Testis (tissue), 2 donors: ENCODE measurements at regions not wholly inside any gene's neighbourhood (a gene's known extent, or its start where the extent isn't known, plus 50 kb on each side); places are given as distances from the start of the nearest gene placed in this dataset.

ENCODE experiments used
- DNase-seq: peaks from one replicate; pipeline ENCODE4 v3.0.0-alpha.2; 2019
- H3K27ac ChIP-seq, 2 donors: fragments of 200-600 bp; sonication (generic); one replicate each; pipeline ENCODE4 v1.5.1; 2019
- H3K27me3 ChIP-seq: fragments of 200-600 bp; sonication (generic); one replicate; pipeline ENCODE4 v1.5.1; 2019
- H3K36me3 ChIP-seq: fragments of 200-600 bp; sonication (generic); one replicate; pipeline ENCODE4 v1.5.1; 2017; ENCODE audit warnings: low read depth; ENCODE audit errors: missing control alignments
- H3K4me1 ChIP-seq: fragments of 200-600 bp; sonication (generic); one replicate; pipeline ENCODE4 v1.5.1; 2019
- H3K4me3 ChIP-seq, 2 donors: fragments of 200-600 bp; sonication (generic); one replicate each; pipeline ENCODE4 v1.5.1; 2017 to 2019
- H3K9me3 ChIP-seq: fragments of 200-600 bp; sonication (generic); one replicate; pipeline ENCODE4 v1.5.1; 2017
- POLR2A ChIP-seq: fragments of 450-650 bp; IDR thresholded peaks from one replicate; pipeline ENCODE4 v1.6.1; 2017; ENCODE audit warnings: antibody characterized with exemption, mild to moderate bottlenecking, moderate library complexity
- WGBS, 2 donors: methylation state at CpG; one replicate each; pipeline ENCODE4 v1.1.5; 2018; 5-methylcytosine and 5-hydroxymethylcytosine counted together
- intact Hi-C: fragments of 100-400 bp; cut with DNase I; formaldehyde crosslinking; loops from one replicate; pipeline ENCODE4 v1.15.1; 2023; ENCODE audit warnings: low total_unique reads
- TF ChIP-seq, protein P1 (sequence below), 3 experiments: fragments of 450-650 bp in 2 of 3; fragments of 200-600 bp in 1 of 3; sonication (generic) in 1 of 3; IDR thresholded peaks; one replicate each; pipeline ENCODE4 v1.5.1; 2016 to 2019; ENCODE audit warnings: antibody characterized with exemption in 3 of 3, mild to moderate bottlenecking in 2 of 3, moderate library complexity in 1 of 3

DNA sequence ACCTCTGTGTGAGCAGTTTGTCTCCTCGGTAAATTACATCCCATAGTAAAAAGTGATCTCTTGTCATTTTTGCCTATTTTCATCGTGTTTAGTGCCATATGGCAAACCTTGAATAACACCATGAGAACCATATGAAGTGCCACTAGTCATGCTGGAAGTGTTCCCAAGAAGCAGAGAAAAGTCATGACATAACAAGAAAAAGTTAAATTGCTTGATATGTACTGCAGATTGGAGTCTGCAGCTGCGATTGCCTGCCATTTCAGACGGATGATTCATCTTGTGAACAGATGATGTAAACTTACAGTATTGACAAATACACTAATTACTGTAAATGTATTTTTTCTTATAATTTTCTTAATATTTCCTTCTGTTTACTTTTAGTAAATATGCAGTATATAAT is 846.7 kb downstream of the BCL11A start:
- H3K27ac ChIP-seq = no peak overlapping the region
- intact Hi-C loops = no loop called here
- no peak overlapping the region for H3K4me3 ChIP-seq
- TF ChIP-seq, protein P1, sequence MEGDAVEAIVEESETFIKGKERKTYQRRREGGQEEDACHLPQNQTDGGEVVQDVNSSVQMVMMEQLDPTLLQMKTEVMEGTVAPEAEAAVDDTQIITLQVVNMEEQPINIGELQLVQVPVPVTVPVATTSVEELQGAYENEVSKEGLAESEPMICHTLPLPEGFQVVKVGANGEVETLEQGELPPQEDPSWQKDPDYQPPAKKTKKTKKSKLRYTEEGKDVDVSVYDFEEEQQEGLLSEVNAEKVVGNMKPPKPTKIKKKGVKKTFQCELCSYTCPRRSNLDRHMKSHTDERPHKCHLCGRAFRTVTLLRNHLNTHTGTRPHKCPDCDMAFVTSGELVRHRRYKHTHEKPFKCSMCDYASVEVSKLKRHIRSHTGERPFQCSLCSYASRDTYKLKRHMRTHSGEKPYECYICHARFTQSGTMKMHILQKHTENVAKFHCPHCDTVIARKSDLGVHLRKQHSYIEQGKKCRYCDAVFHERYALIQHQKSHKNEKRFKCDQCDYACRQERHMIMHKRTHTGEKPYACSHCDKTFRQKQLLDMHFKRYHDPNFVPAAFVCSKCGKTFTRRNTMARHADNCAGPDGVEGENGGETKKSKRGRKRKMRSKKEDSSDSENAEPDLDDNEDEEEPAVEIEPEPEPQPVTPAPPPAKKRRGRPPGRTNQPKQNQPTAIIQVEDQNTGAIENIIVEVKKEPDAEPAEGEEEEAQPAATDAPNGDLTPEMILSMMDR (IDR thresholded peaks at IDR 0.05) = no peak
- no peak for TF ChIP-seq POLR2A
- 90 to 93% methylated on average over 4 of the region's 4 CpGs for WGBS, 2 donors
- no peaks in the 10 kb centered on the region for H3K36me3 ChIP-seq
- no peak for DNase-seq
- no peaks in the 10 kb centered on the region for H3K4me1 ChIP-seq
- H3K9me3 ChIP-seq = no peaks in the 10 kb centered on the region
- no peaks in the 10 kb centered on the region for H3K27me3 ChIP-seq

DNA sequence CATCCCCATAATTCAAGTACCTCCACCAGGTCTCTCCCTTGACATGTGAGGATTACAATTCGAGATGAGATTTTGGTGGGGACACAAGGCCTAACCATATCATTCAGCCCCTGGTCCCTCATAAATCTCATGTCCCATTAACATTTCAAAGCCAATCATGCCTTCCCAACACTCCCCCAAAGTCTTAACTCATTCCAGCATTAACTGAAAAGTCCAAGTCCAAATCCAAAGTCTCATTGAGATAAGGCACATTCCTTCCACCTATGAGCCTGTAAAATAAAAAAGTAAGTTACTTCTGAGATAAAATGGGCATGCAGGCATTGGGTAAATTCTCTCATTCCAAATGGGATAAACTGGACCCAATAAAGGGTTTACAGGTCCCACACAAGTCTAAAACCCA is 849.7 kb downstream of the BCL11A start:
- Histone ChIP-seq H3K4me1 (no peaks in the 10 kb centered on the region), H3K27ac (no peak overlapping the region), H3K9me3 (no peaks in the 10 kb centered on the region), H3K36me3 (no peaks in the 10 kb centered on the region), H3K27me3 (no peaks in the 10 kb centered on the region), H3K4me3 (no peak overlapping the region)
- DNase-seq = no peak
- intact Hi-C loops = no loop called here
- TF ChIP-seq, protein P1 (IDR thresholded peaks at IDR 0.05) = no peak
- WGBS, 2 donors = 41 to 71% methylated on average over 1 of the region's 1 CpG

GRCh38 chr2:59702026-59702425 is 851.4 kb downstream of the BCL11A start:
- DNase-seq = no peak
- 82 to 90% methylated on average over 1 of the region's 1 CpG for WGBS, 2 donors
- TF ChIP-seq, protein P1 (IDR thresholded peaks at IDR 0.05) = no peak
- TF ChIP-seq POLR2A = no peak
- H3K4me1 ChIP-seq = no peaks in the 10 kb centered on the region
- H3K27ac ChIP-seq = no peak overlapping the region
- H3K4me3 ChIP-seq = no peak overlapping the region
- no peaks in the 10 kb centered on the region for H3K27me3 ChIP-seq
- H3K36me3 ChIP-seq = no peaks in the 10 kb centered on the region
- no peaks in the 10 kb centered on the region for H3K9me3 ChIP-seq
- intact Hi-C loops = no loop called here

DNA sequence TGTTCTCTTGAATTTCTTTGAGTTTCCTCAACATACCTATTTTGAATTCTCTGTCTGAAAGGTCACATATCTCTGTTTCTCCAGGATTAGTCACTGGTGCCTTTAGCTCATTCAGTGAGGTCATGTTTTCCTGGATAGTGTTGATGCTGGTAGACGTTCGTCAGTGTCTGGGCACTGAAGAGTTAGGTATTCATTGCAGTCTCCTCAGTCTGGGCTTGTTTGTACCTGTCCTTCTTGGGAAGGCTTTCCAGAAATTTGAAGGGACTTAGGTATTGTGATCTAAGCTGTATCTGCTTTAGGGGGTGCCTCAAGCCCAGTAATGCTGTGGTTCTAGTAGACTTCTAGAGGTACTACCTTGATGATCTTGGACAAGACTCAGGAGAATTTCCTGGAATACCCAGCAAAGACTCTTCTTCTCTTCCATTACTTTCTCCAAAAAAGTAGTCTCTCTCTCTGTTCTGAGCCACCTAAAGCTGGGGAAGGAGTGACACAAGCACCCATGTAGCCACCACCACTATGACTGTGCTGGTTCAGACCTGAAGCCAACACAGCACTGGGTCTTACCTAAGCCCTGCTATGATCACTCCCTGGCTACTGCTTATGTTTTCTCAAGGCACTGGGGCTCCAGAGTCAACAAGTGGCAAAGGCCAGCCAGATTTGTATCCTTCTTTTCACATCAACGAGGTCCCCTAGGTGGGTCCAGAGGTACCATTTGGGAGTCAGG is 852.0 kb downstream of the BCL11A start:
- H3K4me1 ChIP-seq = no peaks in the 10 kb centered on the region
- no peak overlapping the region for H3K27ac ChIP-seq
- TF ChIP-seq POLR2A = no peak
- TF ChIP-seq, protein P1 (IDR thresholded peaks at IDR 0.05) = no peak
- no peak for DNase-seq
- H3K36me3 ChIP-seq = no peaks in the 10 kb centered on the region
- H3K27me3 ChIP-seq = no peaks in the 10 kb centered on the region
- H3K9me3 ChIP-seq = no peaks in the 10 kb centered on the region
- intact Hi-C loops = no loop called here
- 84 to 89% methylated on average over 3 of the region's 3 CpGs for WGBS, 2 donors
- no peak overlapping the region for H3K4me3 ChIP-seq

DNA sequence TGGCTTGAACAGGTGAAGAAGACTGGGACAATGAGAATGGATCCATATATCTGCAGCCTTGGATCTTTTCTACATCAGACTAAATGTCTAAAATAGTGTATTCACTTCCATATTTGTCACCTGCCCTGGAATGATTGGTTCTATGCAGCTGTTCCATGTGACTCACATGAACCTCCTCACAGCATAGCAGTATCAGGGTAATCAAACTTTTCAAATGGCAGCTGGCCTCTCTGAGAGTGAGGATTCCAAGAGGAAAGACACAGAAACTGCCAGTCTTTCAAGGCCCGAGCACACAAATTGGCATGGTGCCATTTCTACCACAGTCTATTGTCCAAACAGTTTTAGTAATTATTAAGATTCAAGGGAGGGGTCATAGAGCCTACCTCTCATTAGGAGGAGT is 859.3 kb downstream of the BCL11A start:
- no peaks in the 10 kb centered on the region for H3K27me3 ChIP-seq
- no peak for TF ChIP-seq POLR2A
- TF ChIP-seq, protein P1 (IDR thresholded peaks at IDR 0.05) = no peak
- H3K27ac ChIP-seq = no peak overlapping the region
- H3K4me1 ChIP-seq = no peaks in the 10 kb centered on the region
- DNase-seq = no peak
- 70 to 71% methylated on average over 1 of the region's 1 CpG for WGBS, 2 donors
- H3K9me3 ChIP-seq = no peaks in the 10 kb centered on the region
- intact Hi-C loops = no loop called here
- no peak overlapping the region for H3K4me3 ChIP-seq
- H3K36me3 ChIP-seq = no peaks in the 10 kb centered on the region
